ENCODE measurements at regions not wholly inside any gene's neighbourhood (a gene's known extent, or its start where the extent isn't known, plus 50 kb on each side); places are given as distances from the start of the nearest gene placed in this dataset.

- no peaks in the 10 kb centered on the region for H4K20me1 ChIP-seq (ENCODE audit: insufficient read depth, low read length)
- no peaks in the 10 kb centered on the region for H3K79me2 ChIP-seq (ENCODE audit: insufficient read depth, low read length)
- H3K4me1 ChIP-seq (ENCODE audit: insufficient read depth, low read length, severe bottlenecking): no peaks in the 10 kb centered on the region
- no peak overlapping the region for H3K27ac ChIP-seq (ENCODE audit: low read depth, low read length, poor library complexity, severe bottlenecking)
- TF ChIP-seq EZH2 (IDR thresholded peaks at IDR 0.05; ENCODE audit: borderline replicate concordance, low read length): no peak
- TF ChIP-seq, protein P1, sequence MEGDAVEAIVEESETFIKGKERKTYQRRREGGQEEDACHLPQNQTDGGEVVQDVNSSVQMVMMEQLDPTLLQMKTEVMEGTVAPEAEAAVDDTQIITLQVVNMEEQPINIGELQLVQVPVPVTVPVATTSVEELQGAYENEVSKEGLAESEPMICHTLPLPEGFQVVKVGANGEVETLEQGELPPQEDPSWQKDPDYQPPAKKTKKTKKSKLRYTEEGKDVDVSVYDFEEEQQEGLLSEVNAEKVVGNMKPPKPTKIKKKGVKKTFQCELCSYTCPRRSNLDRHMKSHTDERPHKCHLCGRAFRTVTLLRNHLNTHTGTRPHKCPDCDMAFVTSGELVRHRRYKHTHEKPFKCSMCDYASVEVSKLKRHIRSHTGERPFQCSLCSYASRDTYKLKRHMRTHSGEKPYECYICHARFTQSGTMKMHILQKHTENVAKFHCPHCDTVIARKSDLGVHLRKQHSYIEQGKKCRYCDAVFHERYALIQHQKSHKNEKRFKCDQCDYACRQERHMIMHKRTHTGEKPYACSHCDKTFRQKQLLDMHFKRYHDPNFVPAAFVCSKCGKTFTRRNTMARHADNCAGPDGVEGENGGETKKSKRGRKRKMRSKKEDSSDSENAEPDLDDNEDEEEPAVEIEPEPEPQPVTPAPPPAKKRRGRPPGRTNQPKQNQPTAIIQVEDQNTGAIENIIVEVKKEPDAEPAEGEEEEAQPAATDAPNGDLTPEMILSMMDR (IDR thresholded peaks at IDR 0.05; ENCODE audit: low read length): no peak
- no peaks in the 10 kb centered on the region for H3K9me3 ChIP-seq (ENCODE audit: low read length)
- no peaks in the 10 kb centered on the region for H3K9me2 ChIP-seq (ENCODE audit: low read depth, low read length)
- H3K27me3 ChIP-seq (ENCODE audit: insufficient read depth, low read length): no peaks in the 10 kb centered on the region
- no peaks in the 10 kb centered on the region for H3K36me3 ChIP-seq (ENCODE audit: insufficient read depth, low read length)
- no peak overlapping the region for H3K9ac ChIP-seq (ENCODE audit: low read length)
- H3K4me3 ChIP-seq (ENCODE audit: low read depth, low read length, poor library complexity, severe bottlenecking): no peak overlapping the region
- no peaks in the 10 kb centered on the region for H3F3A ChIP-seq (ENCODE audit: insufficient read depth, low read length)
- H2AFZ ChIP-seq (ENCODE audit: low read length): no peak overlapping the region
- no peak overlapping the region for H3K4me2 ChIP-seq (ENCODE audit: low read length)
Measured at GRCh38 chr10:118508863-118509262, 86.6 kb downstream of the PRLHR start.

DNA sequence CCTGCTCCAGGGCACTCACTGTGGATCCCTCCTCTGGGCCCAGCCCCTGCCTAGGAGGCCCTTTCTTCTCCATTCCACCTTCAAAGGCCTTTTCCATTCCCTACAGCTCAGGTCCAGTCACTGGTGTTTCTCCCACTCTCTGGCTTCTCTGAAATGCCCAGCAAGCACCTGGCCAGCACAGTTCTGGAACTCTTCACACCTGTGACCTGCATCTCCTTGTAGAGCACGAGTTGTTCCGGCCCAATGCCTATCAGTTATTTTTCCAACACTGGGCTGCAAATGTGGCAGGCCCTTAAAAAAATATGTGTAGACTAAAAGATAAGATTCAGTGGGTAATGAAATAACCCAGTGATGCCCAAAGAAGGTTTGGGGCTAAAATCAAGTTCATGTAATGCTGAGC, 87.1 kb downstream of the PRLHR start:
- Histone ChIP-seq H2AFZ (ENCODE audit: low read length) (no peak overlapping the region), H3K9me2 (ENCODE audit: low read depth, low read length) (no peaks in the 10 kb centered on the region), H3K4me1 (ENCODE audit: insufficient read depth, low read length, severe bottlenecking) (no peaks in the 10 kb centered on the region), H3K4me3 (ENCODE audit: low read depth, low read length, poor library complexity, severe bottlenecking) (no peak overlapping the region), H3K79me2 (ENCODE audit: insufficient read depth, low read length) (no peaks in the 10 kb centered on the region), H3K36me3 (ENCODE audit: insufficient read depth, low read length) (no peaks in the 10 kb centered on the region), H3K27me3 (ENCODE audit: insufficient read depth, low read length) (no peaks in the 10 kb centered on the region), H3K4me2 (ENCODE audit: low read length) (no peak overlapping the region), H3K9ac (ENCODE audit: low read length) (no peak overlapping the region), H3K27ac (ENCODE audit: low read depth, low read length, poor library complexity, severe bottlenecking) (no peak overlapping the region), H3F3A (ENCODE audit: insufficient read depth, low read length) (no peaks in the 10 kb centered on the region), H4K20me1 (ENCODE audit: insufficient read depth, low read length) (no peaks in the 10 kb centered on the region), H3K9me3 (ENCODE audit: low read length) (no peaks in the 10 kb centered on the region)
- TF ChIP-seq, protein P1 (IDR thresholded peaks at IDR 0.05; ENCODE audit: low read length): no peak
- no peak for TF ChIP-seq EZH2 (IDR thresholded peaks at IDR 0.05; ENCODE audit: borderline replicate concordance, low read length)

GRCh38 chr10:118506671-118507590, 88.5 kb downstream of the PRLHR start:
- Histone ChIP-seq H3K9me3 (ENCODE audit: low read length) (no peaks in the 10 kb centered on the region), H3K9ac (ENCODE audit: low read length) (no peak overlapping the region), H3K79me2 (ENCODE audit: insufficient read depth, low read length) (no peaks in the 10 kb centered on the region), H3F3A (ENCODE audit: insufficient read depth, low read length) (no peaks in the 10 kb centered on the region), H3K4me1 (ENCODE audit: insufficient read depth, low read length, severe bottlenecking) (no peaks in the 10 kb centered on the region), H4K20me1 (ENCODE audit: insufficient read depth, low read length) (no peaks in the 10 kb centered on the region), H2AFZ (ENCODE audit: low read length) (no peak overlapping the region), H3K4me2 (ENCODE audit: low read length) (no peak overlapping the region), H3K9me2 (ENCODE audit: low read depth, low read length) (no peaks in the 10 kb centered on the region), H3K4me3 (ENCODE audit: low read depth, low read length, poor library complexity, severe bottlenecking) (no peak overlapping the region), H3K27ac (ENCODE audit: low read depth, low read length, poor library complexity, severe bottlenecking) (no peak overlapping the region), H3K27me3 (ENCODE audit: insufficient read depth, low read length) (no peaks in the 10 kb centered on the region), H3K36me3 (ENCODE audit: insufficient read depth, low read length) (no peaks in the 10 kb centered on the region)
- TF ChIP-seq, protein P1 (IDR thresholded peaks at IDR 0.05; ENCODE audit: low read length): no peak
- no peak for TF ChIP-seq EZH2 (IDR thresholded peaks at IDR 0.05; ENCODE audit: borderline replicate concordance, low read length)
